OCI-M1 (cell line): ENCODE measurements at regions not wholly inside any gene's neighbourhood (a gene's known extent, or its start where the extent isn't known, plus 50 kb on each side); places are given as distances from the start of the nearest gene placed in this dataset.

ENCODE experiments used
- DNase-seq: peaks from one replicate; lab custom pipeline; 2025; lab: John Stamatoyannopoulos, UW

- DNase-seq = no peak
These were observed 65.4 kb upstream of the ZC3H12C start for GRCh38 chr11:110027627-110028371.

GRCh38 chr11:110028921-110029320, 64.3 kb upstream of the ZC3H12C start:
- DNase-seq = no peak

GRCh38 chr11:110029714-110030113, 63.5 kb upstream of the ZC3H12C start:
- no peak for DNase-seq

GRCh38 chr11:110031171-110031570, 62.0 kb upstream of the ZC3H12C start:
- no peak for DNase-seq

- no peak for DNase-seq
These were observed 60.9 kb upstream of the ZC3H12C start for GRCh38 chr11:110032259-110032658.

- DNase-seq = peak; percentile 61
These were observed 60.1 kb upstream of the ZC3H12C start for GRCh38 chr11:110032957-110033570.

- DNase-seq = no peak
These were observed 58.4 kb upstream of the ZC3H12C start for GRCh38 chr11:110034806-110035205.

- no peak for DNase-seq
These were observed 57.8 kb upstream of the ZC3H12C start for GRCh38 chr11:110035357-110035756.

- no peak for DNase-seq
These were observed 55.0 kb upstream of the ZC3H12C start for GRCh38 chr11:110038201-110038600.
